ENCODE measurements at regions not wholly inside any gene's neighbourhood (a gene's known extent, or its start where the extent isn't known, plus 50 kb on each side); places are given as distances from the start of the nearest gene placed in this dataset.

- TF ChIP-seq, protein P1, sequence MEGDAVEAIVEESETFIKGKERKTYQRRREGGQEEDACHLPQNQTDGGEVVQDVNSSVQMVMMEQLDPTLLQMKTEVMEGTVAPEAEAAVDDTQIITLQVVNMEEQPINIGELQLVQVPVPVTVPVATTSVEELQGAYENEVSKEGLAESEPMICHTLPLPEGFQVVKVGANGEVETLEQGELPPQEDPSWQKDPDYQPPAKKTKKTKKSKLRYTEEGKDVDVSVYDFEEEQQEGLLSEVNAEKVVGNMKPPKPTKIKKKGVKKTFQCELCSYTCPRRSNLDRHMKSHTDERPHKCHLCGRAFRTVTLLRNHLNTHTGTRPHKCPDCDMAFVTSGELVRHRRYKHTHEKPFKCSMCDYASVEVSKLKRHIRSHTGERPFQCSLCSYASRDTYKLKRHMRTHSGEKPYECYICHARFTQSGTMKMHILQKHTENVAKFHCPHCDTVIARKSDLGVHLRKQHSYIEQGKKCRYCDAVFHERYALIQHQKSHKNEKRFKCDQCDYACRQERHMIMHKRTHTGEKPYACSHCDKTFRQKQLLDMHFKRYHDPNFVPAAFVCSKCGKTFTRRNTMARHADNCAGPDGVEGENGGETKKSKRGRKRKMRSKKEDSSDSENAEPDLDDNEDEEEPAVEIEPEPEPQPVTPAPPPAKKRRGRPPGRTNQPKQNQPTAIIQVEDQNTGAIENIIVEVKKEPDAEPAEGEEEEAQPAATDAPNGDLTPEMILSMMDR (IDR thresholded peaks at IDR 0.05; ENCODE audit: low read depth, low read length, poor library complexity, severe bottlenecking) = no peak
- TF ChIP-seq EZH2phosphoT487 (IDR thresholded peaks at IDR 0.05; ENCODE audit: borderline replicate concordance, low read length) = no peak
Observed at GRCh38 chr9:69981686-69982445, 61.8 kb upstream of the MAMDC2 start.
